ENCODE measurements at regions not wholly inside any gene's neighbourhood (a gene's known extent, or its start where the extent isn't known, plus 50 kb on each side); places are given as distances from the start of the nearest gene placed in this dataset.

DNA sequence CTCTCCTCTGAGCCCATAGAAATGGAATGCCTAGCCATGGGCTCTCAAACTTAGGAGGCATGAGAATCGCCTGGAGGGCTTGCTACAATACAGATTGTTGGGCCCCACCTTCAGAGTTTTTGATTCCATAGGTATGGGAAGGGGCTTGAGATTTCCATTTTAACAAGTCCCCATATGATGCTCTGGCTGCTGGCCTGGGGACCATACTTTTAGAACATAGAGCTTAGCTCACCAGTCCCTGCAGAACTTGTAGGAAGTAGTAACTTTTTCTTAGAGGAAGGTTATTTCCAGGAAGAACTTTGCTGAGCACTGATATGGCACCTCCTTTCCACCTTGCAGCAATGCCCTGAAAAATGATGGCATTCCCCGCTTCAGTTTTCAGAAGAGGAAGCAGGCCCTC lies 177.0 kb upstream of the ZMIZ1 start:
- H3K27ac ChIP-seq (replicated peaks) = no peak overlapping the region
- H3K9me3 ChIP-seq (replicated peaks) = peaks cover 3% of the 10 kb centered on the region
- H3K4me1 ChIP-seq = no peaks in the 10 kb centered on the region
- no peak for DNase-seq
- H3K27me3 ChIP-seq (ENCODE audit: low read depth) = no peaks in the 10 kb centered on the region
- H3K36me3 ChIP-seq = no peaks in the 10 kb centered on the region
- H3K4me3 ChIP-seq = no peak overlapping the region
- intact Hi-C loops (cut with micrococcal nuclease) = no loop called here
- TF ChIP-seq, protein P1, sequence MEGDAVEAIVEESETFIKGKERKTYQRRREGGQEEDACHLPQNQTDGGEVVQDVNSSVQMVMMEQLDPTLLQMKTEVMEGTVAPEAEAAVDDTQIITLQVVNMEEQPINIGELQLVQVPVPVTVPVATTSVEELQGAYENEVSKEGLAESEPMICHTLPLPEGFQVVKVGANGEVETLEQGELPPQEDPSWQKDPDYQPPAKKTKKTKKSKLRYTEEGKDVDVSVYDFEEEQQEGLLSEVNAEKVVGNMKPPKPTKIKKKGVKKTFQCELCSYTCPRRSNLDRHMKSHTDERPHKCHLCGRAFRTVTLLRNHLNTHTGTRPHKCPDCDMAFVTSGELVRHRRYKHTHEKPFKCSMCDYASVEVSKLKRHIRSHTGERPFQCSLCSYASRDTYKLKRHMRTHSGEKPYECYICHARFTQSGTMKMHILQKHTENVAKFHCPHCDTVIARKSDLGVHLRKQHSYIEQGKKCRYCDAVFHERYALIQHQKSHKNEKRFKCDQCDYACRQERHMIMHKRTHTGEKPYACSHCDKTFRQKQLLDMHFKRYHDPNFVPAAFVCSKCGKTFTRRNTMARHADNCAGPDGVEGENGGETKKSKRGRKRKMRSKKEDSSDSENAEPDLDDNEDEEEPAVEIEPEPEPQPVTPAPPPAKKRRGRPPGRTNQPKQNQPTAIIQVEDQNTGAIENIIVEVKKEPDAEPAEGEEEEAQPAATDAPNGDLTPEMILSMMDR (IDR thresholded peaks at IDR 0.05; ENCODE audit: borderline replicate concordance) = no peak

DNA sequence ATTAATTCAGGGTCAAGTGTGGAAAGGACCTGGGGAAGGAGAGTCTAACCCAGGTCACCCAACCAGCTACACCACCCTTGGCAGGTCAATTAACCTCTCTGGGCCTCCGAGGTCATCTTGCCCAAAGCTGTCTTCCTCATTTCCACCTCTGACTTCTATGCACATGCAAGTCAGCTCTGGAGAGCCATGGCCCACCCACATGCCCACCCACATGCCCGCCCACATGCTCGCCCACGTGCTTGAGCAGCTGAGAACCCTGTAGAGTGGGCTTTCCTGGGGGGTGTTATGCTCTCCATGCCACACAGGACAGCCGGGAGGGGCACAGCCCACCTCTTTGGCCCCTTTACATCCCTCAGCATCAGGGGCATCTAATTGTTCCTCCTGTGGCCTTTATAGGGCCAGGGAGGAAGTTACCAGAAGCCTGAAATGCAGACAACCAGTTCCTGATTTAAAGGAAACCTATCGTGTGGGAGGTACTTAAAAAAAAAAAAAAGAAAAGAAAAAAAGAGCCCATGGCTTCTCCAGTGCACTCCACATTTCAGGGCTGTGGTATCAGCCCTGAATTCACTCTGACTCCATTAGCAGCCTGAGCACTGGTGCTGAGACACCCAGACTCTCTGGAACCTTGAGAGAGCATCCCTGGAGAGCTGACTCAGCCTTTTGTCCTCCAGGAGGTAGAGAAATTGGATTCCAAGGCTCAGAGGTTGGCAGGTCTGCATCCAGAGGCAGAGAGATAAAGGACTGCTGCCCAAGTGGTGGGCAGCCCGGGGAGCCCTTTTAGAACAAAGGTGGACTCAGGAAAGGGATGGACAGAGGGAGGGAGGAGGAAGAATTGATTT lies 176.2 kb upstream of the ZMIZ1 start:
- Histone ChIP-seq H3K4me1 (no peaks in the 10 kb centered on the region), H3K27me3 (ENCODE audit: low read depth) (no peaks in the 10 kb centered on the region), H3K27ac (replicated peaks) (no peak overlapping the region), H3K9me3 (replicated peaks) (no peaks in the 10 kb centered on the region), H3K36me3 (no peaks in the 10 kb centered on the region), H3K4me3 (no peak overlapping the region)
- intact Hi-C loops (cut with micrococcal nuclease) = no loop called here
- no peak for DNase-seq
- TF ChIP-seq, protein P1 (IDR thresholded peaks at IDR 0.05; ENCODE audit: borderline replicate concordance) = no peak

DNA sequence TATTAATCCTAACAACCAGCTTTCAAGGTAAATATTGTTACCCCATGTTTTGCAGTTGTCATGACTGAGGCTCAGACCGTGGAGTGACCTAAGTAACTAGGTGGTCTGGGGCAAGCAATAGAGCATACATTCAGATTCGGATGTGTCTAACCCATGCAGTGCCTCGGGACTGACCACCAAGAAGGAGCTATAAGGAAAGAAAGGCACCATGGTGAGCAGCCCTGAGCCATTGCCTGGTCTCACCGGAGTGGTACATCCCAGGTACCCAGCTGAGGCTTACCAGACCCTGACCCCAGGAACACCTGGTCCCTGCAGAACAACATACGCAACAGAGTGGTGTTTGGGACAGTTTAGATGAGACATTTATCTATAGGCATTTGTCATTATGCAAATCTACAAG lies 175.5 kb upstream of the ZMIZ1 start:
- TF ChIP-seq, protein P1 (IDR thresholded peaks at IDR 0.05; ENCODE audit: borderline replicate concordance) = no peak
- DNase-seq = no peak
- H3K9me3 ChIP-seq (replicated peaks) = no peaks in the 10 kb centered on the region
- H3K27me3 ChIP-seq (ENCODE audit: low read depth) = no peaks in the 10 kb centered on the region
- H3K36me3 ChIP-seq = no peaks in the 10 kb centered on the region
- no peak overlapping the region for H3K4me3 ChIP-seq
- intact Hi-C loops (cut with micrococcal nuclease) = no loop called here
- H3K27ac ChIP-seq (replicated peaks) = no peak overlapping the region
- H3K4me1 ChIP-seq = no peaks in the 10 kb centered on the region

DNA sequence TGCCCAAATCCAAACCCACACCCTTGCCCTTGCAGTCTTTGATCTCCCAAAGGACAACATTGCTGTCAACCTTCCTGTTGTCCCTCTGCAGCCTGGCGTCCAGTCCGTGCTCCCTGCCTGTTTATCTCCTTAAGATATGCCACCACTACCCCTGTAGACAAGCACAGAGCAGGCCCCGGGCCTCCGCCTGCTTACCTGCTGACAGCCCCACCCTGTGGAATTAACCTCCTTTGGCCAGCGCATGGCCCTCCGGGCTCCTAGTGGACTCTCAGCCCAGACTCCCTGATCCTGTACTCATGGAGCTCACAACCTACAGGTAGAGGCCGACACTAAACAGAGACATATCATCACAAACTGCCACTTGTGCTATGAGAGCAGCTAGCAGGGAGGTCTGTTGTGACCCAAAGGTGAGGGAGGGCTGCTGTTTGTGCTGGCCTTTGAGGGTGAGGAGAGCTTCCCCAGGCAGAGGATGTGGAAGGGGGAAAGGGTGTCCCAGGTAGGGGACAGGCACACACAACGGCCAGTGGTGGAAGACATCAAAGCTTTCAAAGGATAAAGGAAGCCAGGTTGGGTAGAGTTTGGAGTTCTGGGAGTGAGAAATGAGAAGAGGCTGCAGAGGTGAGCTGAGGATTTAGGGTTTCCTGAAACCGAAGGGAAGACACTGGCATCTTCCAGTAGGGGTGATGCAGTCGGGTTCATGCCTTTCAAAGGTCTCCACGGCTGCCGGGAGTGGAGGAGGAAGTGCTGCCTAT lies 174.5 kb upstream of the ZMIZ1 start:
- DNase-seq = no peak
- intact Hi-C loops (cut with micrococcal nuclease) = no loop called here

DNA sequence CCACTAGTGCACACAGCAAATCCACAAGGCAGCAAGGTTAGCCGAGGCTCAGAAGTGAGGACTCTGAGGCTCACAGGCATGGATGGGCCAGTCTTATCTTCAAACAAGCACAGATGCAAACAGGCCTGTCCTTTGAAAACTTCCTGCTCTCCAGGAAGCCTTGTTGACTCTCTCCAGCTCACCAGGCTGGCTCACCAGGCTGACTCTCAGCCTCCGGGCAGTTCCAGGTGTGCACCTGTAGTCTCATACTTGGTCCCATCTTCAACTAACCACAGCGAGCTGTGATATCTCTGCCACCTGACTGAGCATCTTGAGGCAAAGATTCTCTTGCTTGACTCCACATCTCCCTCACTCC lies 173.9 kb upstream of the ZMIZ1 start:
- peaks cover 7% of the 10 kb centered on the region for H3K4me1 ChIP-seq
- H3K27ac ChIP-seq (replicated peaks) = no peak overlapping the region
- H3K36me3 ChIP-seq = no peaks in the 10 kb centered on the region
- H3K27me3 ChIP-seq (ENCODE audit: low read depth) = no peaks in the 10 kb centered on the region
- DNase-seq = no peak
- no peaks in the 10 kb centered on the region for H3K9me3 ChIP-seq (replicated peaks)
- TF ChIP-seq, protein P1 (IDR thresholded peaks at IDR 0.05; ENCODE audit: borderline replicate concordance) = no peak
- intact Hi-C loops (cut with micrococcal nuclease) = no loop called here
- no peak overlapping the region for H3K4me3 ChIP-seq

More for the DNA sequence above, 174.5 kb upstream of the ZMIZ1 start:
- H3K27me3 ChIP-seq (ENCODE audit: low read depth) = no peaks in the 10 kb centered on the region
- TF ChIP-seq, protein P1 (IDR thresholded peaks at IDR 0.05; ENCODE audit: borderline replicate concordance) = no peak
- no peak overlapping the region for H3K4me3 ChIP-seq
- no peak overlapping the region for H3K27ac ChIP-seq (replicated peaks)
- peaks cover 2% of the 10 kb centered on the region for H3K4me1 ChIP-seq
- no peaks in the 10 kb centered on the region for H3K36me3 ChIP-seq
- H3K9me3 ChIP-seq (replicated peaks) = no peaks in the 10 kb centered on the region
